Stimulated activated CD4-positive, alpha-beta T cell treated with anti-CD3 and anti-CD28 coated beads, Interleukin-1b, Interleukin-23, amount 100 ng/mL, for 24 hours (primary cell): ENCODE measurements at regions not wholly inside any gene's neighbourhood (a gene's known extent, or its start where the extent isn't known, plus 50 kb on each side); places are given as distances from the start of the nearest gene placed in this dataset.

Source experiments
- DNase-seq, 4 experiments: peaks; one replicate each; pipeline ENCODE4 v3.0.0-alpha.2; 2020; ENCODE audit warnings: low read depth in 4 of 4, low spot score in 1 of 4

GRCh38 chr2:128490321-128490720 is 171.7 kb upstream of the HS6ST1 start:
- no peak for DNase-seq

- no peak for DNase-seq
Observed at GRCh38 chr2:128490881-128491691, 172.4 kb upstream of the HS6ST1 start.

GRCh38 chr2:128491692-128492244 is 173.1 kb upstream of the HS6ST1 start:
- no peak for DNase-seq

GRCh38 chr2:128492966-128493811 is 174.5 kb upstream of the HS6ST1 start:
- no peak for DNase-seq

GRCh38 chr2:128493880-128494279 is 175.2 kb upstream of the HS6ST1 start:
- no peak for DNase-seq

GRCh38 chr2:128494307-128494639 is 175.6 kb upstream of the HS6ST1 start:
- DNase-seq = no peak

- DNase-seq = no peak
Observed at GRCh38 chr2:128494640-128495321, 176.1 kb upstream of the HS6ST1 start.

- no peak for DNase-seq
Observed at GRCh38 chr2:128495996-128496547, 177.4 kb upstream of the HS6ST1 start.

GRCh38 chr2:128496700-128497099 is 178.0 kb upstream of the HS6ST1 start:
- DNase-seq = no peak

- no peak for DNase-seq
Observed at GRCh38 chr2:128497461-128497860, 178.8 kb upstream of the HS6ST1 start.

GRCh38 chr2:128498086-128498485 is 179.4 kb upstream of the HS6ST1 start:
- DNase-seq = no peak

GRCh38 chr2:128498589-128498988 is 179.9 kb upstream of the HS6ST1 start:
- DNase-seq = no peak

- no peak for DNase-seq
Observed at GRCh38 chr2:128499367-128500137, 180.9 kb upstream of the HS6ST1 start.

- no peak for DNase-seq
Observed at GRCh38 chr2:128500138-128500800, 181.6 kb upstream of the HS6ST1 start.

GRCh38 chr2:128501006-128501690 is 182.5 kb upstream of the HS6ST1 start:
- DNase-seq = no peak

- DNase-seq = no peak
Observed at GRCh38 chr2:128501700-128502099, 183.0 kb upstream of the HS6ST1 start.

GRCh38 chr2:128502200-128502599 is 183.5 kb upstream of the HS6ST1 start:
- DNase-seq = no peak

- no peak for DNase-seq
Observed at GRCh38 chr2:128502638-128503246, 184.1 kb upstream of the HS6ST1 start.
